ENCODE measurements at regions not wholly inside any gene's neighbourhood (a gene's known extent, or its start where the extent isn't known, plus 50 kb on each side); places are given as distances from the start of the nearest gene placed in this dataset.

DNA sequence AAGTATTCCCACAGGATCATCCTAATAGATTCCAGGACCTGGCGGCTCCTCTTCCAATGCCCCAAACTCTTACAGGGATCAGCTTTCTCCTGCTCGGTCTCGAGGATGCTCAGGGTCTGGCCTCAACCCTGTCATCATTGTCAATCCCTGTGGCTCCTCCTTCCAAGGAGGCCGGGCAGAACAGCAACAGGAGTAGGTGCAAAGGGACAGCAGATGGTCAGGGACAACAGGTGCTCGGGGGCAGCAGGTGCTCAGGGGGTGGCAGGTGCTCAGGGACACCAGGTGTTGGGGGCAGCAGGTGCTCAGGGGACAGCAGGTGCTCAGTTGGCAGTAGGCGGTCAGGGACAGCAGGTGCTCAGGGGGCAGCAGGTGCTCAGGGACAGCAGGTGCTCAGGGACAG, 84.8 kb downstream of the TTLL2 start:
- TF ChIP-seq, protein P1, sequence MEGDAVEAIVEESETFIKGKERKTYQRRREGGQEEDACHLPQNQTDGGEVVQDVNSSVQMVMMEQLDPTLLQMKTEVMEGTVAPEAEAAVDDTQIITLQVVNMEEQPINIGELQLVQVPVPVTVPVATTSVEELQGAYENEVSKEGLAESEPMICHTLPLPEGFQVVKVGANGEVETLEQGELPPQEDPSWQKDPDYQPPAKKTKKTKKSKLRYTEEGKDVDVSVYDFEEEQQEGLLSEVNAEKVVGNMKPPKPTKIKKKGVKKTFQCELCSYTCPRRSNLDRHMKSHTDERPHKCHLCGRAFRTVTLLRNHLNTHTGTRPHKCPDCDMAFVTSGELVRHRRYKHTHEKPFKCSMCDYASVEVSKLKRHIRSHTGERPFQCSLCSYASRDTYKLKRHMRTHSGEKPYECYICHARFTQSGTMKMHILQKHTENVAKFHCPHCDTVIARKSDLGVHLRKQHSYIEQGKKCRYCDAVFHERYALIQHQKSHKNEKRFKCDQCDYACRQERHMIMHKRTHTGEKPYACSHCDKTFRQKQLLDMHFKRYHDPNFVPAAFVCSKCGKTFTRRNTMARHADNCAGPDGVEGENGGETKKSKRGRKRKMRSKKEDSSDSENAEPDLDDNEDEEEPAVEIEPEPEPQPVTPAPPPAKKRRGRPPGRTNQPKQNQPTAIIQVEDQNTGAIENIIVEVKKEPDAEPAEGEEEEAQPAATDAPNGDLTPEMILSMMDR (IDR thresholded peaks at IDR 0.05): no peak

DNA sequence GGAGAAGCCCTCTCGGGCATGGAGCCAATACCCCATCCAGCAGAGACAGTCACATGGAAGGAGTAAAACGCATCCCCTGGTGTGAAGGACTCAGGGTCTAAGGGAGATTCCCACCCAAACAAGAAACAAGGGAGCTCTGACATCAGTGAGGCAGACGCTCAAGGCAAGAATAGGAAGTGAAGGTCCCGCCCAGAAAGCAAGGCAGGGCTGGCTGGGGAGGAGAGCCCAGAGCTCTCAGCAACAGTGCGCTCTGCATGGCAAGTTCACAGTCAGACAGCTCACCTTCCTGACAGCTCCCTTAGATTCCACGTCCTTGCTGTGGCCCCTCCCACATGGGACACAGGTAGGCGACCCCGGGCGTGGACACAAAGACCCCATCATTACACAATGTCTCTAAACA, 85.6 kb downstream of the TTLL2 start:
- Histone ChIP-seq H3K9me3 (no peaks in the 10 kb centered on the region), H3K36me3 (no peaks in the 10 kb centered on the region), H3K4me1 (ENCODE audit: control insufficient read depth in 1 of 2, low read depth in 2 of 2) (no peaks in the 10 kb centered on the region), H3K4me3 (no peak overlapping the region), H3K27me3 (replicated peaks; ENCODE audit: insufficient read depth) (no peaks in the 10 kb centered on the region), H3K27ac (no peak overlapping the region)
- ATAC-seq (ENCODE audit: insufficient number of reproducible peaks, low FRiP score, low read depth) (no peak), DNase-seq (ENCODE audit: low spot score) (no peak)
- TF ChIP-seq, protein P1 (IDR thresholded peaks at IDR 0.05): no peak

More for the DNA sequence above, 84.8 kb downstream of the TTLL2 start:
- H3K27ac ChIP-seq: no peak overlapping the region
- DNase-seq (ENCODE audit: low spot score): no peak
- no peaks in the 10 kb centered on the region for H3K36me3 ChIP-seq
- no peak overlapping the region for H3K4me3 ChIP-seq
- ATAC-seq (ENCODE audit: insufficient number of reproducible peaks, low FRiP score, low read depth): no peak
- no peaks in the 10 kb centered on the region for H3K27me3 ChIP-seq (replicated peaks; ENCODE audit: insufficient read depth)
- no peaks in the 10 kb centered on the region for H3K4me1 ChIP-seq (ENCODE audit: control insufficient read depth in 1 of 2, low read depth in 2 of 2)
- no peaks in the 10 kb centered on the region for H3K9me3 ChIP-seq

- H3K4me1 ChIP-seq (ENCODE audit: control insufficient read depth in 1 of 2, low read depth in 2 of 2): no peaks in the 10 kb centered on the region
Measured at GRCh38 chr6:167412506-167412905, 87.6 kb downstream of the TTLL2 start.

DNA sequence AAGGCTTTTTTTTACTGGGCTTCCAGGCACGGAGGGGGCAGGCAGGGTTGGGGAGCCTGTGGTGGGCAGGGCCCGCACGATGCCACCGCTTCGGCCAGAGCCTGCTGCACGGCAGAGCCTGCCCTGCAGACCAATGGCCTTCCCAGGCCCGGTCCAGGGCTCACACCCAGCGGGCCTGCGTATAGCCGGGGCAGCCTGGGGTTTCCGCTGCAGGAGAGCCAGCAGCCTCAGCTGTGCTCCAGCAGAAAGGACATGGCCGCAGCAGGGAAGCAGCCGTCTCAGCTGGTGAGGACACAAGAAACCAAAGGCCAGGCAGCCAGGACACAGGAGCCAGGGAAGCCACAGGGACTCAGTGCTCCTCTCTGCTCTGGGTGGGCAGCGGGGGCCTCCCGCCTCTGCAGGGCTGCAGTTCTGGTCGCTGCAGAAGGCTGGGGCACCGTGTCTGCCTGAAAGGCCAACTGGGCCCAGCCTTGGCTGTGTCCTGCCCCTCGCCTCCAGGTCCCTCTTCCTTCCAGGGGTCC, 90.6 kb downstream of the TTLL2 start:
- no peak overlapping the region for H3K27ac ChIP-seq
- no peaks in the 10 kb centered on the region for H3K9me3 ChIP-seq
- TF ChIP-seq, protein P1 (IDR thresholded peaks at IDR 0.05): no peak
- no peak overlapping the region for H3K4me3 ChIP-seq
- no peaks in the 10 kb centered on the region for H3K27me3 ChIP-seq (replicated peaks; ENCODE audit: insufficient read depth)
- ATAC-seq (ENCODE audit: insufficient number of reproducible peaks, low FRiP score, low read depth): no peak
- DNase-seq (ENCODE audit: low spot score): no peak
- no peaks in the 10 kb centered on the region for H3K36me3 ChIP-seq
- no peaks in the 10 kb centered on the region for H3K4me1 ChIP-seq (ENCODE audit: control insufficient read depth in 1 of 2, low read depth in 2 of 2)

More at GRCh38 chr6:167412506-167412905, 87.6 kb downstream of the TTLL2 start:
- ATAC-seq (ENCODE audit: insufficient number of reproducible peaks, low FRiP score, low read depth) (no peak), DNase-seq (ENCODE audit: low spot score) (no peak)
- Histone ChIP-seq H3K4me3 (no peak overlapping the region), H3K9me3 (no peaks in the 10 kb centered on the region), H3K36me3 (no peaks in the 10 kb centered on the region), H3K27me3 (replicated peaks; ENCODE audit: insufficient read depth) (no peaks in the 10 kb centered on the region), H3K27ac (no peak overlapping the region)
- TF ChIP-seq, protein P1 (IDR thresholded peaks at IDR 0.05): no peak

GRCh38 chr6:167416676-167417430, 92.0 kb downstream of the TTLL2 start:
- TF ChIP-seq, protein P1 (IDR thresholded peaks at IDR 0.05): no peak
- DNase-seq (ENCODE audit: low spot score): no peak

More at GRCh38 chr6:167416676-167417430, 92.0 kb downstream of the TTLL2 start:
- Histone ChIP-seq H3K36me3 (no peaks in the 10 kb centered on the region), H3K9me3 (no peaks in the 10 kb centered on the region), H3K4me3 (no peak overlapping the region), H3K27ac (no peak overlapping the region), H3K4me1 (ENCODE audit: control insufficient read depth in 1 of 2, low read depth in 2 of 2) (no peaks in the 10 kb centered on the region), H3K27me3 (replicated peaks; ENCODE audit: insufficient read depth) (no peaks in the 10 kb centered on the region)
- ATAC-seq (ENCODE audit: insufficient number of reproducible peaks, low FRiP score, low read depth): no peak
